LNCaP clone FGC (cell line): ENCODE measurements at regions not wholly inside any gene's neighbourhood (a gene's known extent, or its start where the extent isn't known, plus 50 kb on each side); places are given as distances from the start of the nearest gene placed in this dataset.
"Not testable (repeated sequence)": the region's sequence is repeated elsewhere in the genome, so short reads cannot be mapped to it uniquely, and the experiment has no call there.

Experiments used
- DNase-seq: peaks from one replicate; pipeline ENCODE4 v3.0.0-alpha.2; 2011; ENCODE audit warnings: low read depth
- H3K4me3 ChIP-seq: 2 replicates; pipeline ENCODE4 v1.5.1; 2011; ENCODE audit warnings: mild to moderate bottlenecking, low read depth, low read length, control low read depth
- TF ChIP-seq, protein P1 (sequence below): IDR thresholded peaks from 2 replicates; pipeline ENCODE4 v1.5.1; 2012; ENCODE audit warnings: mild to moderate bottlenecking; ENCODE audit not compliant: control insufficient read depth, insufficient read depth; ENCODE audit errors: extremely low read depth

GRCh38 chr1:79255421-79255820 is 248.9 kb upstream of the ADGRL4 start:
- peak; percentile 80 for DNase-seq
- TF ChIP-seq, protein P1, sequence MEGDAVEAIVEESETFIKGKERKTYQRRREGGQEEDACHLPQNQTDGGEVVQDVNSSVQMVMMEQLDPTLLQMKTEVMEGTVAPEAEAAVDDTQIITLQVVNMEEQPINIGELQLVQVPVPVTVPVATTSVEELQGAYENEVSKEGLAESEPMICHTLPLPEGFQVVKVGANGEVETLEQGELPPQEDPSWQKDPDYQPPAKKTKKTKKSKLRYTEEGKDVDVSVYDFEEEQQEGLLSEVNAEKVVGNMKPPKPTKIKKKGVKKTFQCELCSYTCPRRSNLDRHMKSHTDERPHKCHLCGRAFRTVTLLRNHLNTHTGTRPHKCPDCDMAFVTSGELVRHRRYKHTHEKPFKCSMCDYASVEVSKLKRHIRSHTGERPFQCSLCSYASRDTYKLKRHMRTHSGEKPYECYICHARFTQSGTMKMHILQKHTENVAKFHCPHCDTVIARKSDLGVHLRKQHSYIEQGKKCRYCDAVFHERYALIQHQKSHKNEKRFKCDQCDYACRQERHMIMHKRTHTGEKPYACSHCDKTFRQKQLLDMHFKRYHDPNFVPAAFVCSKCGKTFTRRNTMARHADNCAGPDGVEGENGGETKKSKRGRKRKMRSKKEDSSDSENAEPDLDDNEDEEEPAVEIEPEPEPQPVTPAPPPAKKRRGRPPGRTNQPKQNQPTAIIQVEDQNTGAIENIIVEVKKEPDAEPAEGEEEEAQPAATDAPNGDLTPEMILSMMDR = no peak
- H3K4me3 ChIP-seq = no peak overlapping the region

- TF ChIP-seq, protein P1 = no peak
- no peak overlapping the region for H3K4me3 ChIP-seq
- DNase-seq = no peak
These were observed 246.1 kb upstream of the ADGRL4 start for GRCh38 chr1:79252598-79252997.

DNA sequence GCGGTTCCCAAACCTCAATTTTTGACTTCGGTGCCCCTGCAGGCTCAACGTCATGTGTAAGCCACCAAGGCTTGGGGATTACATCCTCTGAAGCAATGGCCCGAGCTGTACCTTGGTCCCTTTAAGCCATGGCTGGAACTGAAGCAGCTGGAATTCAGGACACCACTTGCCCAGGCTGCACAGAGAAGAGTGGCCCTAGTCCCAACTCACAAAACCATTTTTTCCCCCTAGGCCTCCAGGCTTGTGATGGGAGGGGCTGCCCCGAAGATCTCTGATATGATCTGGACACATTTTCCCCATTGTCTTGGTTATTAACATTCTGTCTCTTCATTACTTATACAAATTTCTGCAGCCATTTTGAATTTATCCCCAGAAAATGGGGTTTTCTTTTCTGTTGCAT is 233.3 kb upstream of the ADGRL4 start:
- no peak for DNase-seq
- TF ChIP-seq, protein P1 = no peak
- no peak overlapping the region for H3K4me3 ChIP-seq

DNA sequence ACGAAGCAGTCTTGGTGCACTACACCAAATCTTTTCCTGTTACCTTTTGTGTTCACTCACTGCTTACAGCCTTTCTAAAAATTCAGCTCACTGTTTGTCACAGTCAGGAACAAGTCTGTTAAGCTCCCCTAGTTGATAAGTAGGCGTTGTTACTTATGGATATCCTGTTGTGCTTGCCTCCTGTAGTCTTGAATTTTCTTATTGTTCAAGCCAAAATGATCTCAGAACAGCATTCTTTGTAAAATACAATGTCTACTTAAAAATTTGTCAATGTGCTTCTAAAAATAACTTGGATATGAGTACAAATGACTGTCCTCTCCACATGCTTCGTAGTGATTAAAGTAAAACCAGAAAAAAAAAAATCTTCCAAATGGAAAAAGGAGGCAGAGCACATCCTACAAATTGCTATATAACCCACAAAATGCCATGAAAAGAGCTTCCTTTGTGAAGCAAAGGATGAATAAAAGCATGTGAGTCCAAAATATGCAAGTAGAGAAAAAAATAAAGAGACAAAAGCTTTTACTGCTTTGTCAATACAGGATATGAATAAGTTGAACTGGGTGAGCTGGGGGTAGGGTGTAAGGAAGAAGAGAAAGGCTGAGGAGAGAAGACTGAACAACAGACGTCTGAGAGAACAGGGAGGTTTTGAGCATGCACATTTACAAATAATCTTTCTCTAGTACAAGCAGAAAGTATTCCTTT is 228.9 kb upstream of the ADGRL4 start:
- H3K4me3 ChIP-seq = no peak overlapping the region
- no peak for DNase-seq

GRCh38 chr1:79232818-79233217 is 226.3 kb upstream of the ADGRL4 start:
- DNase-seq = no peak
- TF ChIP-seq, protein P1 = no peak
- no peak overlapping the region for H3K4me3 ChIP-seq

More for the DNA sequence above, 228.9 kb upstream of the ADGRL4 start:
- TF ChIP-seq, protein P1 = no peak

DNA sequence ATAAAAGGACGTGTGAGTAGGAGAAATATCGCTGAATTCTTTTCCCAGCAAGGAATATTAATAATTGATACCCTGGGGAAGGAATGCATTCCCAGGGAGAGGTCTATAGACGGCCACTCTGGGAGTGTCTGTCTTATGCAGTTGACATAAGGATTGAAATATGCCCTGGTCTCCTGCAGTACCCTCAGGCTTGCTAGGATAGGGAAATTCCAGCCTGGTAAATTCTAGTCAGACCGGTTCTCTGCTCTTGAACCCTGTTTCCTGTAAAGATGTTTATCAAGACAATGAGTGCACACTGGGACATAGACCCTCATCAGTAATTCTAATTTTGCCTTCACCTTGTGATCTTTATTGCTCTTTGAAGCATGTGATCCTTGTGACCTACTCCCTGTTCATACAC is 224.2 kb upstream of the ADGRL4 start:
- H3K4me3 ChIP-seq, DNase-seq: not testable (repeated sequence)

GRCh38 chr1:79226963-79227362 is 220.4 kb upstream of the ADGRL4 start:
- TF ChIP-seq, protein P1 = no peak
- DNase-seq = no peak
- no peak overlapping the region for H3K4me3 ChIP-seq
